Epithelial cell of esophagus (primary cell): ENCODE measurements at regions not wholly inside any gene's neighbourhood (a gene's known extent, or its start where the extent isn't known, plus 50 kb on each side); places are given as distances from the start of the nearest gene placed in this dataset.

Source experiments
- DNase-seq: peaks from one replicate; pipeline ENCODE4 v3.0.0; 2010; ENCODE audit warnings: low read depth
- H3K4me3 ChIP-seq: 2 replicates; pipeline ENCODE4 v1.5.1; 2011; ENCODE audit warnings: mild to moderate bottlenecking, low read length, control low read depth
- CTCF ChIP-seq: IDR thresholded peaks from 2 replicates; pipeline ENCODE4 v1.5.1; 2011; ENCODE audit warnings: low read depth, mild to moderate bottlenecking, low read length, control low read depth, inconsistent platforms; ENCODE audit not compliant: insufficient read depth; ENCODE audit errors: missing control alignments

DNA sequence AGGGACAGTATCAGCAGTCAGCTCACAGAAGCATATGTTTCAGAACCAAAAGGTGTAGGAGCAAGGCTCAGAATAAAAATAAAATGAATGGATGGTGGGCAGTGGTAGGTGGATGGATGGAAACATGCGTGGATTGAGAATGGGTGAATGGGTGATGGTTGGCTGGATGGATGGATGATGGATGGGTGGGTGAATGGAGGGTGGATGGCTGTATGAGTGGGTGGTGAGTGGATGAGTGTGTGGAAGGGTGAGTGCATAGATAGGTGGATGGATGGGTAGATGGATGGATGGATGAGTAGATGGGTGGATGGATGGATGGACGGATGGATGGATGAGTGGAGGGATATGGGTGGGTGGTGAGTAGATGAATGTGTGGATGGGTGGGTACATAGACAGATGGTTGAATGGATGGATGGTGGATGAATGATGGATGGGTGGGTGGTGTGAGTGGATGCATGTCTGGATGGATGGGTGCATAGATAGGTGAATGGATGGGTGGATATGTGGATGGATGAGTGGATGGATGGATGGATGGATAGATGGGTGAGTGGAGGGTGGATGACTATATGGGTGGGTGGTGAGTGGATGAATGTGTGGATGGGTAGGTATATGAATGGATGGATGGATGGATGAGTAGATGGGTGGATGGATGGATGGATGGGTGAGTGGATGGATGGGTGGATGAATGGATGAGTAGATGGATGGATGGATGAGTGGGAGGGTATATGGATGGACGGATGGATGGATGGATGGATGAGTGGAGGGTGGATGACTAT, 164.2 kb downstream of the C9orf50 start:
- H3K4me3 ChIP-seq, result no peak overlapping the region
- TF ChIP-seq CTCF, result no peak
- DNase-seq, result no peak

DNA sequence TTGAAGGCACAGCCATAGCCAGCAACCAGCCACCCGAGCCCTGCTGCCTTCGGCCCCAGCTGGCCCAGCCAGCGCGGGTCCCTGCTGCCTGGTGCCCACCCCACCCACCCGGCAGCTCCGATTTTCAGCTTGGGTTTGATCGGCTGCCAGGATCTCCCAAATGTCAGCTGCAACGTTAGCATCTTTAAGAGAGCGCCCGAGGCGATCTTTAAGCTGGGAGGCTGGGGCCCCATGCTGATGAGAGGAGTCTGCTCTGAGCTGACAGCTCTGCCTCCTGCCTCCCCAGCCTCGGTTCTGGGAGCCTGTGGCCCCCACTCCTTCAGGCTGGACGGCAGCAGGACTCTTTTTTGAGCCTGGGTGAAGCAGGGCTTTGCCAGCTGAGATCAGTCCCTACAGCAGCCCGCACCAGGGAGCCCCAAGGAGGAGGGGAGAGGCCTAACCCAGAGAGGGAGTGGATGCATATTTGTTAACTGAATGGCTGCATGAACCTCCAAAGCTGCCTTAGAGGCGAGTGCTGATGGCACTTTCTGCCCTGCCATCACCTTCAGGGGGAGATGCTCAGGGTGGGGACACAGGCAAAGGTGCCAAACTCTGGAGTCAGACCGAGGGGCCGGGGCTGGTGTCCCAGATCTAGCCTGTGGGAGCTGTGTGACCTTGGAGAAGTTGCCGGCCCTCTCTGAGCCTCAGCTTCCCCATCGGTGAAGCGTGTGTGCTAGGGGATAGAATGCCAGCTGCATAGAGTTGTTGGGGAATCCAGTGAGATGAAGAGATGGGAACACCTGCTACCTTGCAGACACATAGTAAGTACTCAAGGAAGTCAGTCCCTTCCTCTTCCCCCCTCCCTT, 165.5 kb downstream of the C9orf50 start:
- no peak for DNase-seq
- no peak overlapping the region for H3K4me3 ChIP-seq
- no peak for TF ChIP-seq CTCF

- H3K4me3 ChIP-seq, result no peak overlapping the region
- TF ChIP-seq CTCF, result no peak
- DNase-seq, result no peak
These were observed 166.3 kb downstream of the C9orf50 start for GRCh38 chr9:129454467-129455067.

DNA sequence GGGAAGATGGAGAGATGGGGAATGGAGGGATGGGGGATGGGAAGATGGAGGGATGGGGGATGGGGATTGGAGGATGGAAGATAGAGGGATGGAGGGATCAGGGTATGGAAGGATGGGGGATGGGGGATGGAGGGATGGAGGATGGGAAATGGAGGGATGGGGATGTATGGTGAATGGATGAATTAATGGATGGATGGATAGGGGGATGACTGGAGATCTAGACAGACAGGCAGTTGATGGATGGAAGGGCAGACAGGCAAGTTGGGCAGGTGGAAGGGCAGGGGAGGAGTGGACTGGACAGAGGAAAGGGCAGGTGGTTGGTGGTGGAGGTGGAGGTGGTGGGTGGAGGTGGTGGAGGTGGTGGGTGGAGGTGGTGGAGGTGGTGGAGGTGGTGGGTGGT, 167.2 kb downstream of the C9orf50 start:
- H3K4me3 ChIP-seq, result no peak overlapping the region
- DNase-seq, result no peak
- no peak for TF ChIP-seq CTCF

GRCh38 chr9:129451669-129452068, 169.2 kb downstream of the C9orf50 start:
- no peak for TF ChIP-seq CTCF
- DNase-seq, result no peak

DNA sequence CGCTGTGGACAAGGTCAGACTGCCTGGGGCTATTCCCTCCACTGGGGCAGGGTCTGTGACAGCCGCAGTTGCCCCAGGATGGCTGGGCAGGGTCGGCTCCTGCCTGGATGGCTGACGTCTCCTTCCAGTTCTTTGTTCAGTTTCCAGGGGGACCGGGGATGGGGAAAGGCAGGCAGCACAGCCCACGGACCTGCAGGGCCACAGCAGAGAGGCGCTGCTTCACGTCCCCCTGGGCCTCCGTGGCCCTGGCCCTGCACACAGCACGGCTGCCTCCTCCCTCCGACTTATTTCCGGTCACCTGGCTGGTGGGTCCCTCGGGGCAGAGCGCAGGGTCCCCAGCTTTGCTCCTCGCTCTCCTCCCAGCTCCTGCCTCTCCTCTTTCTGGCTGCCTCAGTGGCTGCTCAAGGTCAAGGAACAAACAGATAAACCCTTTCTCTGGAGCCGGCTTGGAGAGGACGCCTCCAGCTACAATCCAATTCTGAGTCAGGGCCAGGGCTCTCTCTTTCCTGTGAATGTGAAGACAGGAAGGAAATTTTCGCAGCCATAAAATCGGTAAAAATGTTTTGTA, 169.7 kb downstream of the C9orf50 start:
- no peak for TF ChIP-seq CTCF
- H3K4me3 ChIP-seq, result no peak overlapping the region
- DNase-seq, result no peak

More at GRCh38 chr9:129451669-129452068, 169.2 kb downstream of the C9orf50 start:
- no peak overlapping the region for H3K4me3 ChIP-seq
